Keratinocyte (primary cell): ENCODE measurements at regions not wholly inside any gene's neighbourhood (a gene's known extent, or its start where the extent isn't known, plus 50 kb on each side); places are given as distances from the start of the nearest gene placed in this dataset.

ENCODE experiments used
- EZH2 ChIP-seq: IDR thresholded peaks from one replicate; pipeline ENCODE4 v1.6.1; 2012; ENCODE audit warnings: inconsistent platforms, mild to moderate bottlenecking, low read length, moderate library complexity
- TF ChIP-seq, protein P1 (sequence below), 3 experiments: IDR thresholded peaks in 1 of 3; conservative IDR thresholded peaks in 1 of 3; optimal IDR thresholded peaks in 1 of 3; 2 replicates in 2 of 3; 3 replicates in 1 of 3; pipeline versions ENCODE3 to v1.5.1; 2011; ENCODE audit warnings: low read length in 3 of 3, mild to moderate bottlenecking in 3 of 3, moderate library complexity in 2 of 3, control low read depth in 1 of 3, inconsistent platforms in 1 of 3; ENCODE audit not compliant: insufficient read depth in 2 of 3; ENCODE audit errors: extremely low read depth in 1 of 3

DNA sequence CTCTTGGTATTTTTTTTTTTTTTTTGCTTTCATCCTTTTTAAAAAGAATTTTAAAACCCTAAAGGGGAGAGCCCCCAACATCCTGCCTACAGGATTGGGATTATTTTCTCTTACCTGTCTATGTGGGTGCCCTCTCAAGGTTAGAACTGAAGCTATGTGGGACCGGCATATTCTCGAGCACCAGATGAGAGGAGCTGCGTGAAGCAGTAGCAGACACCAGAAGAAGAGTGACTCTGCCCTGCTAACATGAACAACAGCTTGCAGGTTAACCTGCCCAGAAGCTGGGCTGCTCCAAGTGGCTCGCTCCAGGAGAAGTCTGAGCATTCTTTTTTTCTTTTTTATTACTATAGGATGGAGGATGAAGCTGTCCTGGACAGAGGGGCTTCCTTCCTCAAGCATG, 102.6 kb upstream of the SLC4A4 start:
- TF ChIP-seq, protein P1, sequence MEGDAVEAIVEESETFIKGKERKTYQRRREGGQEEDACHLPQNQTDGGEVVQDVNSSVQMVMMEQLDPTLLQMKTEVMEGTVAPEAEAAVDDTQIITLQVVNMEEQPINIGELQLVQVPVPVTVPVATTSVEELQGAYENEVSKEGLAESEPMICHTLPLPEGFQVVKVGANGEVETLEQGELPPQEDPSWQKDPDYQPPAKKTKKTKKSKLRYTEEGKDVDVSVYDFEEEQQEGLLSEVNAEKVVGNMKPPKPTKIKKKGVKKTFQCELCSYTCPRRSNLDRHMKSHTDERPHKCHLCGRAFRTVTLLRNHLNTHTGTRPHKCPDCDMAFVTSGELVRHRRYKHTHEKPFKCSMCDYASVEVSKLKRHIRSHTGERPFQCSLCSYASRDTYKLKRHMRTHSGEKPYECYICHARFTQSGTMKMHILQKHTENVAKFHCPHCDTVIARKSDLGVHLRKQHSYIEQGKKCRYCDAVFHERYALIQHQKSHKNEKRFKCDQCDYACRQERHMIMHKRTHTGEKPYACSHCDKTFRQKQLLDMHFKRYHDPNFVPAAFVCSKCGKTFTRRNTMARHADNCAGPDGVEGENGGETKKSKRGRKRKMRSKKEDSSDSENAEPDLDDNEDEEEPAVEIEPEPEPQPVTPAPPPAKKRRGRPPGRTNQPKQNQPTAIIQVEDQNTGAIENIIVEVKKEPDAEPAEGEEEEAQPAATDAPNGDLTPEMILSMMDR (optimal IDR thresholded peaks at IDR 0.05 in 1 of 3, IDR thresholded peaks at IDR 0.05 in 1 of 3, conservative IDR thresholded peaks at IDR 0.05 in 1 of 3; ENCODE audit: extremely low read depth in 1 of 3, insufficient read depth in 2 of 3, low read length in 3 of 3), result no peak
- TF ChIP-seq EZH2, result no peak
